H1 (cell line): ENCODE measurements at regions not wholly inside any gene's neighbourhood (a gene's known extent, or its start where the extent isn't known, plus 50 kb on each side); places are given as distances from the start of the nearest gene placed in this dataset.

Experiments used
- BRCA1 ChIP-seq: IDR thresholded peaks from 2 replicates; pipeline ENCODE4 v1.6.1; 2012; ENCODE audit warnings: low read depth, low read length, improper control_type of control experiment
- CHD7 ChIP-seq: fragments of 300-600 bp; sonication (generic); IDR thresholded peaks from 2 replicates; pipeline ENCODE4 v1.7.1; 2012; ENCODE audit warnings: low read length, moderate library complexity, mild to moderate bottlenecking, inconsistent platforms; ENCODE audit not compliant: insufficient replicate concordance
- EGR1 ChIP-seq: IDR thresholded peaks from 2 replicates; pipeline ENCODE4 v1.6.1; 2011; ENCODE audit warnings: low read depth, low read length, borderline replicate concordance
- FOSL1 ChIP-seq: IDR thresholded peaks from 2 replicates; pipeline ENCODE4 v1.6.1; 2011; ENCODE audit warnings: mild to moderate bottlenecking, low read depth, low read length, moderate library complexity; ENCODE audit not compliant: insufficient read depth
- HDAC6 ChIP-seq: IDR thresholded peaks from one replicate; pipeline ENCODE4 v1.7.1; 2012; ENCODE audit warnings: low read depth, mild to moderate bottlenecking, inconsistent platforms, low read length, moderate library complexity
- RAD21 ChIP-seq, 2 experiments: IDR thresholded peaks in 1 of 2; conservative IDR thresholded peaks in 1 of 2; 2 replicates each; pipeline ENCODE4 v1.6.1; 2011; ENCODE audit warnings: low read depth in 2 of 2, low read length in 2 of 2, improper control_type of control experiment in 1 of 2, inconsistent platforms in 1 of 2, mild to moderate bottlenecking in 1 of 2, moderate library complexity in 1 of 2
- RFX5 ChIP-seq: IDR thresholded peaks from 2 replicates; pipeline ENCODE4 v1.6.1; 2011; ENCODE audit warnings: low read depth, low read length, improper control_type of control experiment, borderline replicate concordance
- SIN3A ChIP-seq, 2 experiments: IDR thresholded peaks in 1 of 2; conservative IDR thresholded peaks in 1 of 2; 2 replicates each; pipeline ENCODE4 v1.6.1; 2011 to 2012; ENCODE audit warnings: low read length in 2 of 2, improper control_type of control experiment in 1 of 2, low read depth in 1 of 2, mild to moderate bottlenecking in 1 of 2
- SP2 ChIP-seq: IDR thresholded peaks from 2 replicates; pipeline ENCODE4 v1.6.1; 2012; ENCODE audit warnings: mild to moderate bottlenecking, low read length, inconsistent platforms
- YY1 ChIP-seq: IDR thresholded peaks from 2 replicates; pipeline ENCODE4 v1.6.1; 2011; ENCODE audit warnings: low read depth, mild to moderate bottlenecking, low read length

- TF ChIP-seq CHD7 (no peak), EGR1 (no peak), YY1 (no peak), RAD21 (IDR thresholded peaks at IDR 0.05 in 1 of 2, conservative IDR thresholded peaks at IDR 0.05 in 1 of 2; ENCODE audit: low read depth in 2 of 2, low read length in 2 of 2) (no peak), FOSL1 (no peak), RFX5 (no peak), SIN3A (conservative IDR thresholded peaks at IDR 0.05 in 1 of 2, IDR thresholded peaks at IDR 0.05 in 1 of 2; ENCODE audit: low read depth in 1 of 2, low read length in 2 of 2) (no peak), HDAC6 (no peak), SP2 (no peak), BRCA1 (no peak)
These were observed 521.5 kb upstream of the WWC1 start (continued) for GRCh38 chr5:167769846-167770413.
